HG02798 (cell line): ENCODE measurements at regions not wholly inside any gene's neighbourhood (a gene's known extent, or its start where the extent isn't known, plus 50 kb on each side); places are given as distances from the start of the nearest gene placed in this dataset.

Experiments
- ATAC-seq: cut with Tn5 transposase; IDR thresholded peaks from one replicate; pipeline ENCODE4 v1.9.1; 2021; ENCODE audit warnings: mild to moderate bottlenecking; ENCODE audit not compliant: unreplicated experiment, poor library complexity

GRCh38 chr10:108425283-108425964 is 1260.9 kb upstream of the SORCS1 start:
- ATAC-seq = no peak

- ATAC-seq = no peak
Observed at GRCh38 chr10:108424656-108425055, 1260.2 kb upstream of the SORCS1 start.

GRCh38 chr10:108422286-108422685 is 1257.8 kb upstream of the SORCS1 start:
- no peak for ATAC-seq

- ATAC-seq = no peak
Observed at GRCh38 chr10:108421266-108421665, 1256.8 kb upstream of the SORCS1 start.

GRCh38 chr10:108413954-108414353 is 1249.4 kb upstream of the SORCS1 start:
- no peak for ATAC-seq

- ATAC-seq = peak; percentile 43
Observed at GRCh38 chr10:108412323-108412722, 1247.8 kb upstream of the SORCS1 start.

- no peak for ATAC-seq
Observed at GRCh38 chr10:108411894-108412293, 1247.4 kb upstream of the SORCS1 start.

GRCh38 chr10:108411206-108411605 is 1246.7 kb upstream of the SORCS1 start:
- ATAC-seq = no peak

- ATAC-seq = no peak
Observed at GRCh38 chr10:108410236-108410635, 1245.7 kb upstream of the SORCS1 start.

GRCh38 chr10:108409306-108409705 is 1244.8 kb upstream of the SORCS1 start:
- ATAC-seq = no peak

- ATAC-seq = no peak
Observed at GRCh38 chr10:108404155-108404554, 1239.6 kb upstream of the SORCS1 start.

- no peak for ATAC-seq
Observed at GRCh38 chr10:108399465-108399864, 1235.0 kb upstream of the SORCS1 start.

- ATAC-seq = no peak
Observed at GRCh38 chr10:108393089-108393488, 1228.6 kb upstream of the SORCS1 start.

- no peak for ATAC-seq
Observed at GRCh38 chr10:108392286-108392685, 1227.8 kb upstream of the SORCS1 start.

- no peak for ATAC-seq
Observed at GRCh38 chr10:108388706-108389105, 1224.2 kb upstream of the SORCS1 start.

GRCh38 chr10:108385963-108386362 is 1221.5 kb upstream of the SORCS1 start:
- no peak for ATAC-seq

- ATAC-seq = no peak
Observed at GRCh38 chr10:108384378-108384777, 1219.9 kb upstream of the SORCS1 start.

- no peak for ATAC-seq
Observed at GRCh38 chr10:108378779-108379178, 1214.3 kb upstream of the SORCS1 start.

- no peak for ATAC-seq
Observed at GRCh38 chr10:108375691-108376090, 1211.2 kb upstream of the SORCS1 start.

- ATAC-seq = no peak
Observed at GRCh38 chr10:108374991-108375390, 1210.5 kb upstream of the SORCS1 start.

- ATAC-seq = no peak
Observed at GRCh38 chr10:108365541-108365940, 1201.0 kb upstream of the SORCS1 start.

GRCh38 chr10:108363576-108363975 is 1199.1 kb upstream of the SORCS1 start:
- no peak for ATAC-seq

GRCh38 chr10:108362961-108363360 is 1198.5 kb upstream of the SORCS1 start:
- no peak for ATAC-seq
